CD8-positive, alpha-beta memory T cell (primary cell): ENCODE measurements at regions not wholly inside any gene's neighbourhood (a gene's known extent, or its start where the extent isn't known, plus 50 kb on each side); places are given as distances from the start of the nearest gene placed in this dataset.

Experiments
- CTCF ChIA-PET: fragments of 350-600 bp; sonication (Branson Sonifier 250); formaldehyde crosslinking; loops from one replicate; lab custom pipeline; 2021; ENCODE audit warnings: antibody characterized with exemption; lab: Charles Lee
- POLR2A ChIA-PET: fragments of 350-600 bp; sonication (Branson Sonifier 250); formaldehyde crosslinking; loops from one replicate; lab custom pipeline; 2021; ENCODE audit warnings: antibody characterized with exemption; lab: Charles Lee
- DNase-seq, 5 donors: peaks; one replicate each; pipeline versions ENCODE4 v3.0.0 to v3.0.0-alpha.2; 2020 to 2022; ENCODE audit warnings: mixed read lengths in 1 of 5
- H3K27ac ChIP-seq: one replicate; pipeline ENCODE4 v1.7.0; 2013; ENCODE audit warnings: low read depth, mild to moderate bottlenecking, low read length, moderate library complexity
- H3K27me3 ChIP-seq: 2 replicates; pipeline ENCODE4 v1.7.0; 2013; ENCODE audit warnings: low read length, mild to moderate bottlenecking; ENCODE audit not compliant: insufficient read depth, poor library complexity, severe bottlenecking
- H3K36me3 ChIP-seq: 2 replicates; pipeline ENCODE4 v1.7.0; 2013; ENCODE audit warnings: mild to moderate bottlenecking, low read length, moderate library complexity; ENCODE audit not compliant: insufficient read depth
- H3K4me1 ChIP-seq: 2 replicates; pipeline ENCODE4 v1.7.0; 2013; ENCODE audit warnings: mild to moderate bottlenecking, low read length, moderate library complexity; ENCODE audit not compliant: insufficient read depth
- H3K4me3 ChIP-seq: 2 replicates; pipeline ENCODE4 v1.7.0; 2013; ENCODE audit warnings: mild to moderate bottlenecking, low read length
- H3K9me3 ChIP-seq: 2 replicates; pipeline ENCODE4 v1.7.0; 2013; ENCODE audit warnings: mild to moderate bottlenecking, low read length
- H3K27ac Mint-ChIP-seq, 8 donors: one replicate each; pipeline ENCODE4 v1.8.0; 2020 to 2021; ENCODE audit warnings: mixed read lengths in 8 of 8, mild to moderate bottlenecking in 6 of 8, inconsistent platforms in 3 of 8, moderate library complexity in 3 of 8
- H3K27me3 Mint-ChIP-seq, 2 donors: one replicate each; pipeline ENCODE4 v1.8.0; 2020 to 2021; ENCODE audit warnings: mixed read lengths in 2 of 2, mild to moderate bottlenecking in 1 of 2, moderate library complexity in 1 of 2
- H3K36me3 Mint-ChIP-seq, 3 donors: one replicate each; pipeline ENCODE4 v1.8.0; 2020 to 2021; ENCODE audit warnings: mixed read lengths in 3 of 3, inconsistent platforms in 1 of 3, mild to moderate bottlenecking in 1 of 3
- H3K4me1 Mint-ChIP-seq, 3 donors: one replicate each; pipeline ENCODE4 v1.8.0; 2020 to 2021; ENCODE audit warnings: mixed read lengths in 3 of 3, inconsistent platforms in 1 of 3, mild to moderate bottlenecking in 1 of 3
- H3K4me3 Mint-ChIP-seq, 7 donors: one replicate each; pipeline ENCODE4 v1.8.0; 2020 to 2021; ENCODE audit warnings: mixed read lengths in 7 of 7, mild to moderate bottlenecking in 6 of 7, moderate library complexity in 4 of 7, inconsistent platforms in 2 of 7
- H3K9me3 Mint-ChIP-seq, 5 donors: one replicate each; pipeline ENCODE4 v1.8.0; 2020 to 2022; ENCODE audit warnings: mixed read lengths in 5 of 5, mild to moderate bottlenecking in 3 of 5, moderate library complexity in 2 of 5, inconsistent platforms in 1 of 5

- peaks cover 0 to 2% (median 0%) of the 10 kb centered on the region in 5 donors for H3K9me3 Mint-ChIP-seq
- peaks cover 0 to 5% of the 10 kb centered on the region in 2 donors for H3K27me3 Mint-ChIP-seq
- H3K36me3 Mint-ChIP-seq: peaks cover 0 to 8% (median 4%) of the 10 kb centered on the region in 3 donors
- H3K4me1 ChIP-seq: no peaks in the 10 kb centered on the region
- H3K27ac ChIP-seq: no peak overlapping the region
- no peak overlapping the region for H3K27ac Mint-ChIP-seq
- CTCF ChIA-PET: no interaction called here
- H3K9me3 ChIP-seq: no peaks in the 10 kb centered on the region
- no peak for DNase-seq
- no peaks in the 10 kb centered on the region for H3K4me1 Mint-ChIP-seq
- no peaks in the 10 kb centered on the region for H3K36me3 ChIP-seq
- H3K4me3 Mint-ChIP-seq: no peak overlapping the region
- H3K4me3 ChIP-seq: no peak overlapping the region
- POLR2A ChIA-PET: no interaction called here
- H3K27me3 ChIP-seq: no peaks in the 10 kb centered on the region
Measured at GRCh38 chr3:115244350-115244749, 97.3 kb upstream of the ZBTB20 start.

- ChIA-PET CTCF (no interaction called here), POLR2A (no interaction called here)
- H3K4me3 Mint-ChIP-seq: no peak overlapping the region
- no peak overlapping the region for H3K27ac ChIP-seq
- H3K9me3 Mint-ChIP-seq: peaks cover 0 to 2% (median 0%) of the 10 kb centered on the region in 5 donors
- H3K36me3 ChIP-seq: no peaks in the 10 kb centered on the region
- no peaks in the 10 kb centered on the region for H3K9me3 ChIP-seq
- no peaks in the 10 kb centered on the region for H3K27me3 ChIP-seq
- peaks cover 0 to 8% (median 3%) of the 10 kb centered on the region in 3 donors for H3K36me3 Mint-ChIP-seq
- peaks cover 0 to 5% of the 10 kb centered on the region in 2 donors for H3K27me3 Mint-ChIP-seq
- no peaks in the 10 kb centered on the region for H3K4me1 ChIP-seq
- H3K27ac Mint-ChIP-seq: no peak overlapping the region
- no peak overlapping the region for H3K4me3 ChIP-seq
- no peak for DNase-seq
- H3K4me1 Mint-ChIP-seq: no peaks in the 10 kb centered on the region
Measured at GRCh38 chr3:115245438-115245837, 98.3 kb upstream of the ZBTB20 start.

GRCh38 chr3:115245899-115246298, 98.8 kb upstream of the ZBTB20 start:
- POLR2A ChIA-PET: no interaction called here
- H3K4me3 ChIP-seq: no peak overlapping the region
- H3K27ac Mint-ChIP-seq: no peak overlapping the region
- no peaks in the 10 kb centered on the region for H3K27me3 ChIP-seq
- peaks cover 0 to 5% of the 10 kb centered on the region in 2 donors for H3K27me3 Mint-ChIP-seq
- peaks cover 0 to 8% (median under 1%) of the 10 kb centered on the region in 3 donors for H3K36me3 Mint-ChIP-seq
- no peak overlapping the region for H3K27ac ChIP-seq
- DNase-seq: no peak
- CTCF ChIA-PET: no interaction called here
- H3K4me1 Mint-ChIP-seq: no peaks in the 10 kb centered on the region
- H3K4me1 ChIP-seq: no peaks in the 10 kb centered on the region
- H3K9me3 ChIP-seq: no peaks in the 10 kb centered on the region
- H3K4me3 Mint-ChIP-seq: no peak overlapping the region
- H3K36me3 ChIP-seq: no peaks in the 10 kb centered on the region
- H3K9me3 Mint-ChIP-seq: peaks cover 0 to 2% (median 0%) of the 10 kb centered on the region in 5 donors

- ChIA-PET POLR2A (no interaction called here), CTCF (no interaction called here)
- no peak for DNase-seq
- Histone ChIP-seq H3K36me3 (no peaks in the 10 kb centered on the region), H3K27ac (no peak overlapping the region), H3K9me3 (no peaks in the 10 kb centered on the region), H3K27me3 (no peaks in the 10 kb centered on the region), H3K4me3 (no peak overlapping the region), H3K4me1 (no peaks in the 10 kb centered on the region)
- Mint-ChIP-seq H3K4me1 (no peaks in the 10 kb centered on the region), H3K4me3 (no peak overlapping the region), H3K36me3 (peaks cover 0 to 8% (median 0%) of the 10 kb centered on the region in 3 donors), H3K27me3 (peaks cover 0 to 5% of the 10 kb centered on the region in 2 donors), H3K27ac (no peak overlapping the region), H3K9me3 (peaks cover 0 to 2% (median 0%) of the 10 kb centered on the region in 5 donors)
Measured at GRCh38 chr3:115246461-115247020, 99.5 kb upstream of the ZBTB20 start.

- DNase-seq: no peak
- Histone ChIP-seq H3K4me3 (no peak overlapping the region), H3K27ac (no peak overlapping the region), H3K27me3 (no peaks in the 10 kb centered on the region), H3K36me3 (no peaks in the 10 kb centered on the region), H3K4me1 (no peaks in the 10 kb centered on the region), H3K9me3 (no peaks in the 10 kb centered on the region)
- CTCF ChIA-PET: no interaction called here
- Mint-ChIP-seq H3K9me3 (peaks cover 0 to 2% (median 0%) of the 10 kb centered on the region in 5 donors), H3K36me3 (peaks cover 0 to 5% (median 0%) of the 10 kb centered on the region in 3 donors), H3K4me1 (no peaks in the 10 kb centered on the region), H3K4me3 (no peak overlapping the region), H3K27me3 (no peaks in the 10 kb centered on the region), H3K27ac (no peak overlapping the region)
- POLR2A ChIA-PET: no interaction called here
Measured at GRCh38 chr3:115248274-115248673, 101.2 kb upstream of the ZBTB20 start.

- Histone ChIP-seq H3K27me3 (no peaks in the 10 kb centered on the region), H3K4me1 (no peaks in the 10 kb centered on the region), H3K4me3 (no peak overlapping the region), H3K9me3 (no peaks in the 10 kb centered on the region), H3K27ac (no peak overlapping the region), H3K36me3 (no peaks in the 10 kb centered on the region)
- H3K4me3 Mint-ChIP-seq: no peak overlapping the region
- H3K9me3 Mint-ChIP-seq: peaks cover 0 to 9% (median 6%) of the 10 kb centered on the region in 5 donors
- DNase-seq: no peak
- CTCF ChIA-PET: no interaction called here
- H3K4me1 Mint-ChIP-seq: no peaks in the 10 kb centered on the region
- H3K36me3 Mint-ChIP-seq: no peaks in the 10 kb centered on the region
- POLR2A ChIA-PET: no interaction called here
- H3K27ac Mint-ChIP-seq: no peak overlapping the region
- H3K27me3 Mint-ChIP-seq: no peaks in the 10 kb centered on the region
Measured at GRCh38 chr3:115251509-115251908, 104.4 kb upstream of the ZBTB20 start.

- Histone ChIP-seq H3K36me3 (no peaks in the 10 kb centered on the region), H3K27ac (no peak overlapping the region), H3K4me3 (no peak overlapping the region), H3K27me3 (no peaks in the 10 kb centered on the region), H3K9me3 (no peaks in the 10 kb centered on the region), H3K4me1 (no peaks in the 10 kb centered on the region)
- Mint-ChIP-seq H3K36me3 (no peaks in the 10 kb centered on the region), H3K27ac (no peak overlapping the region), H3K4me1 (no peaks in the 10 kb centered on the region), H3K9me3 (peaks cover 0 to 12% (median 8%) of the 10 kb centered on the region in 5 donors), H3K4me3 (no peak overlapping the region), H3K27me3 (peaks cover 0 to 5% of the 10 kb centered on the region in 2 donors)
- POLR2A ChIA-PET: interaction anchor here (0.8 kb wide), 1 partner anchor 982 kb away, joined by 3 read pairs; no protein-coding TSS in a partner anchor
- CTCF ChIA-PET: no interaction called here
- no peak for DNase-seq
Measured at GRCh38 chr3:115252679-115253078, 105.6 kb upstream of the ZBTB20 start.

GRCh38 chr3:115254492-115255196, 107.6 kb upstream of the ZBTB20 start:
- no peak overlapping the region for H3K27ac Mint-ChIP-seq

More at GRCh38 chr3:115254492-115255196, 107.6 kb upstream of the ZBTB20 start:
- H3K9me3 Mint-ChIP-seq: peaks cover 0 to 12% (median 10%) of the 10 kb centered on the region in 5 donors
- H3K4me3 Mint-ChIP-seq: no peak overlapping the region
- H3K36me3 Mint-ChIP-seq: no peaks in the 10 kb centered on the region
- no peak overlapping the region for H3K4me3 ChIP-seq
- H3K4me1 Mint-ChIP-seq: no peaks in the 10 kb centered on the region
- ChIA-PET CTCF (no interaction called here), POLR2A (no interaction called here)
- H3K9me3 ChIP-seq: no peaks in the 10 kb centered on the region
- H3K4me1 ChIP-seq: no peaks in the 10 kb centered on the region
- no peaks in the 10 kb centered on the region for H3K36me3 ChIP-seq
- DNase-seq: no peak
- H3K27me3 Mint-ChIP-seq: peaks cover 0 to 5% of the 10 kb centered on the region in 2 donors
- no peak overlapping the region for H3K27ac ChIP-seq
- no peaks in the 10 kb centered on the region for H3K27me3 ChIP-seq
